Inferior parietal cortex (tissue), 1 donor: ENCODE measurements at regions not wholly inside any gene's neighbourhood (a gene's known extent, or its start where the extent isn't known, plus 50 kb on each side); places are given as distances from the start of the nearest gene placed in this dataset.

Source experiments
- DNase-seq: peaks from one replicate; pipeline ENCODE4 v3.0.0-alpha.2; 2016; ENCODE audit errors: extremely low spot score

- DNase-seq, result no peak
Observed at GRCh38 chr4:22029803-22030202, 81.2 kb upstream of the KCNIP4 start.

- DNase-seq, result no peak
Observed at GRCh38 chr4:22021106-22021505, 72.5 kb upstream of the KCNIP4 start.

GRCh38 chr4:22020129-22020528, 71.6 kb upstream of the KCNIP4 start:
- no peak for DNase-seq

- DNase-seq, result no peak
Observed at GRCh38 chr4:22019676-22020075, 71.1 kb upstream of the KCNIP4 start.

- DNase-seq, result no peak
Observed at GRCh38 chr4:22014222-22014741, 65.7 kb upstream of the KCNIP4 start.

- DNase-seq, result no peak
Observed at GRCh38 chr4:22003878-22004277, 55.3 kb upstream of the KCNIP4 start.
